Endothelial cell of umbilical vein (primary cell): ENCODE measurements at regions not wholly inside any gene's neighbourhood (a gene's known extent, or its start where the extent isn't known, plus 50 kb on each side); places are given as distances from the start of the nearest gene placed in this dataset.

Experiments
- BruUV-seq: library from RNA; stranded (reverse); fragments of 400-500 nt; replicated peaks from 2 replicates; lab custom pipeline; 2021; lab: Mats Ljungman, UMichigan
- CTCF ChIA-PET: fragments of 300-600, 350-600 bp; sonication (Branson Sonifier 250); formaldehyde crosslinking; loops from one replicate; lab custom pipeline; 2021; ENCODE audit warnings: antibody characterized with exemption, inconsistent platforms; lab: Charles Lee
- POLR2A ChIA-PET: fragments of 300-600, 350-600 bp; sonication (Branson Sonifier 250); formaldehyde crosslinking; loops from one replicate; lab custom pipeline; 2021; ENCODE audit warnings: antibody characterized with exemption, inconsistent platforms; lab: Charles Lee
- DNase-seq: peaks from one replicate; pipeline ENCODE4 v3.0.0-alpha.2; 2011; ENCODE audit warnings: low read depth, low spot score
- FAIRE-seq: peaks from 2 replicates; lab custom pipeline; 2011; peaks lifted over from hg19 to GRCh38; lab: Jason Lieb, UNC
- H2AFZ ChIP-seq: 2 replicates; pipeline ENCODE4 v1.6.0; 2012; ENCODE audit warnings: low read depth, low read length, control low read depth, inconsistent platforms
- H3K27ac ChIP-seq: 2 replicates; pipeline ENCODE4 v1.5.1; 2011; ENCODE audit warnings: low read depth, mild to moderate bottlenecking, control low read depth, low read length, moderate library complexity; ENCODE audit not compliant: insufficient read depth
- H3K27me3 ChIP-seq, 2 experiments: 2 replicates each; pipeline versions ENCODE4 v1.6.0 to v1.6.1; 2011; ENCODE audit warnings: low read length in 2 of 2, mixed read lengths in 1 of 2; ENCODE audit not compliant: control insufficient read depth in 2 of 2, insufficient read depth in 2 of 2
- H3K36me3 ChIP-seq, 2 experiments: 2 replicates in 1 of 2; 3 replicates in 1 of 2; pipeline ENCODE4 v1.5.1; 2011; ENCODE audit warnings: low read length in 2 of 2, mild to moderate bottlenecking in 1 of 2, moderate library complexity in 1 of 2; ENCODE audit not compliant: control insufficient read depth in 2 of 2, insufficient read depth in 2 of 2; ENCODE audit errors: extremely low read depth in 1 of 2
- H3K4me1 ChIP-seq: 3 replicates; pipeline ENCODE4 v1.5.1; 2011; ENCODE audit warnings: mild to moderate bottlenecking, low read length; ENCODE audit not compliant: control insufficient read depth, insufficient read depth; ENCODE audit errors: extremely low read depth
- H3K4me2 ChIP-seq: 2 replicates; pipeline ENCODE4 v1.6.1; 2011; ENCODE audit warnings: low read length, control low read depth, mixed read lengths; ENCODE audit not compliant: insufficient read depth
- H3K4me3 ChIP-seq, 3 experiments: fragments of 200-600 bp in 1 of 3; sonication (generic), shearing (Covaris generic) in 1 of 3; replicated peaks in 1 of 3; 2 replicates each; pipeline ENCODE4 v1.5.1; 2011 to 2016; ENCODE audit warnings: control low read depth in 3 of 3, low read length in 3 of 3, mild to moderate bottlenecking in 2 of 3, inconsistent platforms in 1 of 3, low read depth in 1 of 3, moderate library complexity in 1 of 3; ENCODE audit not compliant: insufficient read depth in 1 of 3
- H3K79me2 ChIP-seq: 2 replicates; pipeline ENCODE4 v1.6.0; 2012; ENCODE audit warnings: low read length, inconsistent platforms; ENCODE audit not compliant: control insufficient read depth, insufficient read depth
- H3K9ac ChIP-seq: replicated peaks from 2 replicates; pipeline ENCODE3; 2011; ENCODE audit warnings: low read length, control low read depth; ENCODE audit not compliant: insufficient read depth; ENCODE audit errors: extremely low read depth
- H3K9me1 ChIP-seq: replicated peaks from 3 replicates; pipeline ENCODE4 v1.6.0; 2011; ENCODE audit warnings: mild to moderate bottlenecking, low read length; ENCODE audit not compliant: control insufficient read depth, insufficient read depth; ENCODE audit errors: extremely low read depth
- H3K9me3 ChIP-seq: replicated peaks from 2 replicates; pipeline ENCODE4 v1.5.1; 2012; ENCODE audit warnings: low read length, inconsistent platforms; ENCODE audit not compliant: control insufficient read depth, insufficient read depth
- H4K20me1 ChIP-seq: replicated peaks from 2 replicates; pipeline ENCODE3; 2011; ENCODE audit warnings: mild to moderate bottlenecking, low read length; ENCODE audit not compliant: control insufficient read depth, insufficient read depth; ENCODE audit errors: extremely low read depth
- EZH2 ChIP-seq: IDR thresholded peaks from 2 replicates; pipeline ENCODE4 v1.6.1; 2012; ENCODE audit warnings: borderline replicate concordance, low read depth, mild to moderate bottlenecking, moderate library complexity, low read length, inconsistent platforms; ENCODE audit not compliant: severe bottlenecking
- FOS ChIP-seq: IDR thresholded peaks from 2 replicates; pipeline ENCODE4 v1.6.1; 2011; ENCODE audit warnings: mild to moderate bottlenecking, low read length, moderate library complexity, borderline replicate concordance; ENCODE audit not compliant: insufficient read depth
- GATA2 ChIP-seq: IDR thresholded peaks from 2 replicates; pipeline ENCODE4 v1.7.0; 2011; ENCODE audit warnings: low read depth, mild to moderate bottlenecking, moderate library complexity, mixed read lengths, low read length; ENCODE audit not compliant: insufficient read length, insufficient read depth
- JUN ChIP-seq: IDR thresholded peaks from 2 replicates; pipeline ENCODE4 v1.6.1; 2011; ENCODE audit warnings: borderline replicate concordance, low read depth; ENCODE audit not compliant: insufficient read length, insufficient read depth
- POLR2A ChIP-seq: IDR thresholded peaks from 2 replicates; pipeline ENCODE4 v1.6.1; 2012; ENCODE audit warnings: low read depth, mild to moderate bottlenecking, control low read depth, low read length
- POLR2AphosphoS5 ChIP-seq: IDR thresholded peaks from 2 replicates; pipeline ENCODE4 v1.6.1; 2012; ENCODE audit warnings: low read depth, mild to moderate bottlenecking, control low read depth, low read length, moderate library complexity; ENCODE audit not compliant: insufficient read depth
- dilution Hi-C: fragments of 300-500 bp; cut with MboI; formaldehyde crosslinking; loops from one replicate; pipeline ENCODE4 v1.15.0; 2019; ENCODE audit warnings: low sequenced_read_pairs; ENCODE audit not compliant: extremely low pct_ligation_motif_present
- intact Hi-C: fragments of 100-400 bp; cut with micrococcal nuclease; formaldehyde crosslinking; loops from one replicate; pipeline ENCODE4 v1.10.0; 2022
- TF ChIP-seq, protein P1 (sequence below): IDR thresholded peaks from 2 replicates; pipeline ENCODE4 v1.6.1; 2011; ENCODE audit not compliant: insufficient read depth, insufficient read length

DNA sequence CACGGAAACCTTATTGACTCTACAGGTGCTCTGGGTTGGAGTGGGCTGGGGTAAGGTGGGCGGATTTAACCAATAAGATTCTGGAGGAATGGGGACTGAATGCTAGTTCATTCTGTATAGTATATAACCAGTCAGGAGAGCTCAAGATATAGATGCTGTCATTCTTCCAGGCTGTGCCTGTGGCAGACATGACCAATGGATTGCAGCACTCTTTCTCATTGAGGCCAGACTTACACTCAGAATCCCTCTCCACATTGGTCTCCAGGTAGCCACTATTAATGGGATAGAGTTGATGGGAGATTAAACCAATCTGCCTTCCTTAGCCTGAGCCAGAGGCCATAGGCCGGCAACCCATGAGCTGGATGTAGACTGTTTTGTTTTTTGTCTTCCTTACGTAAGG lies 82.8 kb upstream of the MEF2A start:
- no peaks in the 10 kb centered on the region for H3K9me1 ChIP-seq
- no TSS peak for BruUV-seq
- no peak overlapping the region for H2AFZ ChIP-seq
- H3K9me3 ChIP-seq: no peaks in the 10 kb centered on the region
- H3K27ac ChIP-seq: no peak overlapping the region
- intact Hi-C loops: no loop called here
- peaks cover 18% of the 10 kb centered on the region for H3K4me1 ChIP-seq
- H3K36me3 ChIP-seq: no peaks in the 10 kb centered on the region
- H3K79me2 ChIP-seq: no peaks in the 10 kb centered on the region
- no peaks in the 10 kb centered on the region for H4K20me1 ChIP-seq
- no peak for DNase-seq
- H3K4me3 ChIP-seq: no peak overlapping the region
- no peak overlapping the region for H3K4me2 ChIP-seq
- TF ChIP-seq POLR2AphosphoS5 (no peak), FOS (no peak), POLR2A (no peak), JUN (no peak), GATA2 (no peak), EZH2 (no peak)
- TF ChIP-seq, protein P1, sequence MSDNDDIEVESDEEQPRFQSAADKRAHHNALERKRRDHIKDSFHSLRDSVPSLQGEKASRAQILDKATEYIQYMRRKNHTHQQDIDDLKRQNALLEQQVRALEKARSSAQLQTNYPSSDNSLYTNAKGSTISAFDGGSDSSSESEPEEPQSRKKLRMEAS: no peak
- POLR2A ChIA-PET: no interaction called here
- CTCF ChIA-PET: interaction anchor here (1.0 kb wide), 1 partner anchor 221 kb away, joined by 3 read pairs; no protein-coding TSS in a partner anchor
- no peak overlapping the region for H3K9ac ChIP-seq
- no peaks in the 10 kb centered on the region for H3K27me3 ChIP-seq
- no peak for FAIRE-seq
- dilution Hi-C loops: no loop called here
